Mesothelial cell of epicardium (in vitro differentiated cells): ENCODE measurements at regions not wholly inside any gene's neighbourhood (a gene's known extent, or its start where the extent isn't known, plus 50 kb on each side); places are given as distances from the start of the nearest gene placed in this dataset.

ENCODE experiments used
- DNase-seq, 2 experiments: peaks; one replicate each; pipeline ENCODE4 v3.0.0; 2021; ENCODE audit warnings: low spot score in 2 of 2; ENCODE audit not compliant: unreplicated experiment in 2 of 2
- H3K27ac Mint-ChIP-seq: 2 replicates; pipeline ENCODE4 v1.8.0; 2021; ENCODE audit warnings: mixed read lengths
- H3K27me3 Mint-ChIP-seq: 2 replicates; pipeline ENCODE4 v1.8.0; 2021; ENCODE audit warnings: low read depth, mixed read lengths
- H3K36me3 Mint-ChIP-seq: 2 replicates; pipeline ENCODE4 v1.8.0; 2021; ENCODE audit warnings: mixed read lengths
- H3K4me1 Mint-ChIP-seq: 2 replicates; pipeline ENCODE4 v1.8.0; 2021; ENCODE audit warnings: mixed read lengths
- H3K4me3 Mint-ChIP-seq: 2 replicates; pipeline ENCODE4 v1.8.0; 2021; ENCODE audit warnings: mild to moderate bottlenecking, moderate library complexity, mixed read lengths
- H3K9me3 Mint-ChIP-seq: 2 replicates; pipeline ENCODE4 v1.8.0; 2021; ENCODE audit warnings: mixed read lengths
- CTCF ChIP-seq: fragments of 200-600 bp; sonication (generic); IDR thresholded peaks from one replicate; pipeline ENCODE4 v1.5.0; 2021; ENCODE audit warnings: antibody characterized with exemption; ENCODE audit not compliant: unreplicated experiment

GRCh38 chr2:129117434-129117833 is 798.8 kb upstream of the HS6ST1 start:
- no peak for DNase-seq
- Mint-ChIP-seq H3K4me3 (no peak overlapping the region), H3K27ac (peak overlapping the region; percentile 45), H3K9me3 (peaks cover 24% of the 10 kb centered on the region), H3K4me1 (peaks cover 15% of the 10 kb centered on the region), H3K36me3 (peaks cover 5% of the 10 kb centered on the region), H3K27me3 (no peaks in the 10 kb centered on the region)
- no peak for TF ChIP-seq CTCF

- Mint-ChIP-seq H3K9me3 (peaks cover 24% of the 10 kb centered on the region), H3K4me1 (peaks cover 15% of the 10 kb centered on the region), H3K27ac (peak overlapping the region; percentile 45), H3K4me3 (no peak overlapping the region), H3K36me3 (peaks cover 8% of the 10 kb centered on the region), H3K27me3 (no peaks in the 10 kb centered on the region)
- TF ChIP-seq CTCF, result no peak
- no peak for DNase-seq
These were observed 799.6 kb upstream of the HS6ST1 start for GRCh38 chr2:129118296-129118695.

- H3K9me3 Mint-ChIP-seq, result peaks cover 27% of the 10 kb centered on the region
- peaks cover 5% of the 10 kb centered on the region for H3K36me3 Mint-ChIP-seq
- H3K27me3 Mint-ChIP-seq, result no peaks in the 10 kb centered on the region
- no peak overlapping the region for H3K27ac Mint-ChIP-seq
- DNase-seq, result no peak
- TF ChIP-seq CTCF, result no peak
- H3K4me3 Mint-ChIP-seq, result no peak overlapping the region
- H3K4me1 Mint-ChIP-seq, result peaks cover 25% of the 10 kb centered on the region
These were observed 810.4 kb upstream of the HS6ST1 start for GRCh38 chr2:129129087-129129486.

- no peak overlapping the region for H3K4me3 Mint-ChIP-seq
- H3K9me3 Mint-ChIP-seq, result peaks cover 24% of the 10 kb centered on the region
- no peak for TF ChIP-seq CTCF
- DNase-seq, result no peak
- H3K4me1 Mint-ChIP-seq, result peaks cover 33% of the 10 kb centered on the region
- peaks cover 2% of the 10 kb centered on the region for H3K36me3 Mint-ChIP-seq
- H3K27ac Mint-ChIP-seq, result peak overlapping the region; percentile 27
- H3K27me3 Mint-ChIP-seq, result no peaks in the 10 kb centered on the region
These were observed 815.3 kb upstream of the HS6ST1 start for GRCh38 chr2:129133692-129134641.

GRCh38 chr2:129135017-129135416 is 816.3 kb upstream of the HS6ST1 start:
- H3K27ac Mint-ChIP-seq, result no peak overlapping the region
- H3K4me1 Mint-ChIP-seq, result peaks cover 33% of the 10 kb centered on the region
- peaks cover 21% of the 10 kb centered on the region for H3K9me3 Mint-ChIP-seq
- no peak for TF ChIP-seq CTCF
- H3K4me3 Mint-ChIP-seq, result no peak overlapping the region
- H3K27me3 Mint-ChIP-seq, result no peaks in the 10 kb centered on the region
- peaks cover 2% of the 10 kb centered on the region for H3K36me3 Mint-ChIP-seq
- DNase-seq, result no peak
